AG09319 (cell line): ENCODE measurements at regions not wholly inside any gene's neighbourhood (a gene's known extent, or its start where the extent isn't known, plus 50 kb on each side); places are given as distances from the start of the nearest gene placed in this dataset.
"Not testable (repeated sequence)": the region's sequence is repeated elsewhere in the genome, so short reads cannot be mapped to it uniquely, and the experiment has no call there.

ENCODE experiments used
- DNase-seq: peaks from one replicate; pipeline ENCODE4 v3.0.0-alpha.2; 2010; ENCODE audit warnings: low read depth; ENCODE audit errors: extremely low read depth
- CTCF ChIP-seq: IDR thresholded peaks from 2 replicates; pipeline ENCODE4 v1.5.1; 2011; ENCODE audit warnings: low read depth, mild to moderate bottlenecking, inconsistent platforms, low read length, moderate library complexity

GRCh38 chr7:51543801-51544553, 227.4 kb upstream of the COBL start:
- DNase-seq = no peak
- TF ChIP-seq CTCF = no peak

DNA sequence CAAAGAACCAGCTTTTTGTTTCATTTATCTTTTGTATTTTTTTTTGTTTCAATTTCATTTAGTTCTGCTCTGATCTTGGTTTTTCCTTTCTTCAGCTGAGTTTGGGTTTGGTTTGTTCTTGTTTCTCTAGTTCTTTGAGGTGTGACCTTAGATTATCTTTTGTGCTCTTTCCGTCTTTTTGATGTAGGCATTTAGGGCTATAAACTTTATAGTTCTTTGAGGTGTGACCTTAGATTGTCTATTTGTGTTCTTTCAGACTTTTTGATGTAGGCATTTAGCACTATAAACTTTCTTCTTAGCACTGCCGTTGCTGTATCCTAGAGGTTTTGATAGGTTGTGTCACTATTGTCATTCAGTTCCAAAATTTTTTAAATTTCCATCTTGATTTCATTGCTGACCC, 224.3 kb upstream of the COBL start:
- not testable (repeated sequence) for DNase-seq

DNA sequence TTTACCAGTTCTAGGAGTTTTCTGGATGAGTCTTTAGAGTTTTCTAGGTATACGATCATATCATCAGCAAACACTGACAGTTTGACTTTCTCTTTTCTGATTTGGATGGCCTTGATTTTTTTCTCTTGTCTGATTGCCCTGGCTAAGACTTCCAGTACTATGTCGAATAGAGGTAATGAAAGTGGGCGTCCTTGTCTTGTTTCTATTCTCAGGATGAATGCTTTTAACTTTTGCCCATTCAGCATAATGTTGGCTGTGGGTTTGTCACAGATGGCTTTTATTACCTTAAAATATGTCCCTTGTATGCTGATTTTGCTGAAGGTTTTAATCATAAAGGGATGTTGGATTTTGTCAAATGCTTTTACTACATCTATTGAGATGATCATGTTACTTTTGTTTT, 223.2 kb upstream of the COBL start:
- DNase-seq = no peak

DNA sequence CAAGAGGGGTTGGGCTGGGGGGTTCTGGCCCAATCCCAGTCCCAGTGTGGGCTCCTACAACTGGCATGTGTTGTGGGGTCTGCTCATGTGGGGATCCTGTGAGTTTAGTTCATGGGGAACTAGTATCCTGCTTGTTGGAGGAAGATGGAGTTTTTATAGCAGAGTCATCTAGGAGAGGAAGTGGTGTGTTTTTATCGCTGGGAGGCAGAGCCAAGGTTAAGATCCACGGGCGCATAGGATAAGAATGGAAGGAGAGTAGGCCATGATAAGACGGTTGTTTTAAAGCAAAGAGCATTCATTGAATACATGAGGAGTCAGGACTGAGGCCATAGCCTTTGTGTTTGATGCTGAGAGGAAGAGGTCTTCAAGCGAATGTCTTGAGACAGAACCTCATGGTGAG, 211.6 kb upstream of the COBL start:
- no peak for DNase-seq
- TF ChIP-seq CTCF = no peak

More for the DNA sequence above, 223.2 kb upstream of the COBL start:
- no peak for TF ChIP-seq CTCF

- DNase-seq = no peak
- no peak for TF ChIP-seq CTCF
These were observed 205.2 kb upstream of the COBL start for GRCh38 chr7:51521694-51522312.

- TF ChIP-seq CTCF = no peak
- no peak for DNase-seq
These were observed 204.4 kb upstream of the COBL start for GRCh38 chr7:51521054-51521453.

- no peak for TF ChIP-seq CTCF
- no peak for DNase-seq
These were observed 202.0 kb upstream of the COBL start for GRCh38 chr7:51518646-51519045.

DNA sequence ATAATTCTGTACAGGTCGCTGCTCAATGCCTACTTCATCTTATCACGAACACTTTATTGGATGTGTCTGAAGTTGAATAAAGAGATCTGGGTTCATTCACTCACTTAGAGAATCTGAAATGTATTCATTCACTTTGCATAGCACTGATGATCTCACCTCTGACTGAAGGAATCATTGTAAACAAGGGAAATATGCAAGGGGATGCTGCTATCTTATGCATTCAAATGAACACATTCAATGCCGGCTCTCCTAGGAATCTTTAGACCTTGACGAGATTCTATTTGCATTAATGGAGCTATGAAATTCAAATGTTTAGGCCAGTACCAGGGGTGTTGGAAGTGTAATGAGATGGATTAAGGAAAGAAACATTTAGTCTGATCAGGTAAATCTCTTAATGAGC, 200.6 kb upstream of the COBL start:
- TF ChIP-seq CTCF = no peak
- DNase-seq = no peak
